ENCODE measurements at regions not wholly inside any gene's neighbourhood (a gene's known extent, or its start where the extent isn't known, plus 50 kb on each side); places are given as distances from the start of the nearest gene placed in this dataset.
"Not testable (repeated sequence)": the region's sequence is repeated elsewhere in the genome, so short reads cannot be mapped to it uniquely, and the experiment has no call there.

DNA sequence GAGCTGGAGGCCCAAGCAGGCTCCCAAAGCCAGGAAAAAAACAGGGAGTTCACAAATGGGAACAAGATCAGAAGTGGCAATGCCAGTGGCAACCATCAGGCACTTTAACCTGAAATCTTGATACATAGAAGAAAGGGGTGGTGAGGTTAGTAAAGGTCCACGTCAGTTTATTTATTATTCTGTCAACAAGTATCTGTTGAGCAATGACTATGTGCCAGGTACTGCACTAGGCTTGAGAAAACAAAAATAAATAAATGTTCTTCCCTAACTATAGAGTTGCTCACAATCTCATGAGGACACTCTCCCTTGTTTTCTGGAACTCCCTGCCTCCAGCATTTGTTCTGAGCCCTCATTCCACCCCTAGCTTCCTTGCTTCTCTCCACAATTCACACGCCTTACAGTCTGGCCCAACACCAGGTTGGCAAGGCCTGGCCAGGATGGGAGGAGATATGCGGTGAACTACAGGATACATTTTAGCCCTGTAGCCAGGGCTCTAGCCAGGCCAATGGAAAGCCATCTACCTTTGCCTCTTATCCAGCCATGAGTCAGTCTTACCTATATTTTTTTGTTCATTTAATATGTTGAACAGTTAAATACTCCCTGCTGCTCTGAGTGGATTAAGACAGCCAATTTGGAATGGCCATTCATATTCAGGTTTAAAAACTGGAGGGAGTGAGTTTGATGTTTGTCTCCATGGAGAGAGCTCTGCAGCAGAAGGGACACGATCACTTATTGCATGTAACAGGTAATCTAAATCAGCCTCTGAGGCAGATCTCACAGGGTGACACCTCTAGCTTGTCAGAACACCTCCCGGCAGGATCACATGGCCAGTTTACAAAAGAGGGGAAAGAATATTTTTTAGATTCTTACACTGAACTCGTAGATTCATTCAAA, 161.9 kb upstream of the ATP11B start:
- no peak for DNase-seq
- H3K9me3 ChIP-seq (ENCODE audit: control insufficient read depth, low read length), result no peaks in the 10 kb centered on the region
- no peak overlapping the region for H3K27ac ChIP-seq (ENCODE audit: insufficient read depth, low read length, poor library complexity, severe bottlenecking)
- no peak overlapping the region for H3K4me3 ChIP-seq (ENCODE audit: insufficient read depth, low read depth, low read length, poor library complexity, severe bottlenecking)
- H3K36me3 ChIP-seq (ENCODE audit: control insufficient read depth, insufficient read depth, low read length), result no peaks in the 10 kb centered on the region
- H3K27me3 ChIP-seq (replicated peaks; ENCODE audit: control insufficient read depth, insufficient read depth, low read length, poor library complexity, severe bottlenecking), result no peaks in the 10 kb centered on the region
- H3K4me1 ChIP-seq (ENCODE audit: control insufficient read depth, insufficient read depth, low read length, poor library complexity, severe bottlenecking), result no peaks in the 10 kb centered on the region

DNA sequence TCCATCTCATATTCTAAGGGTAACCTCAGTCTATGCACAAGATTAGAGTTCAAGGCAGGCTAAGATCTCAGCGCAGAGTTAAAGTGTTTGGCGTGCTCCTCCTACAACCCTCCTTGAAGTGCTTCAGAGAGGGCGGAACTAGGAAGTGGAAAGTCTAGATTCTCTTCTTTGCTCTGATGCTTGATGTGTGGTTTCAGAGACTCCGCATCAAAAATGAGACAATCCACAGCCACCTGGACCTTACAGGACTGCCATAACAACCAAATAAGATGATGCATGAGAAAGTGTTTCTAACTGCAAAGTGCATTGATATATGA, 161.3 kb upstream of the ATP11B start:
- H3K36me3 ChIP-seq (ENCODE audit: control insufficient read depth, insufficient read depth, low read length), result no peaks in the 10 kb centered on the region
- no peak overlapping the region for H3K4me3 ChIP-seq (ENCODE audit: insufficient read depth, low read depth, low read length, poor library complexity, severe bottlenecking)
- H3K9me3 ChIP-seq (ENCODE audit: control insufficient read depth, low read length), result no peaks in the 10 kb centered on the region
- H3K27ac ChIP-seq (ENCODE audit: insufficient read depth, low read length, poor library complexity, severe bottlenecking), result no peak overlapping the region
- H3K27me3 ChIP-seq (replicated peaks; ENCODE audit: control insufficient read depth, insufficient read depth, low read length, poor library complexity, severe bottlenecking), result no peaks in the 10 kb centered on the region
- no peaks in the 10 kb centered on the region for H3K4me1 ChIP-seq (ENCODE audit: control insufficient read depth, insufficient read depth, low read length, poor library complexity, severe bottlenecking)
- DNase-seq, result no peak

DNA sequence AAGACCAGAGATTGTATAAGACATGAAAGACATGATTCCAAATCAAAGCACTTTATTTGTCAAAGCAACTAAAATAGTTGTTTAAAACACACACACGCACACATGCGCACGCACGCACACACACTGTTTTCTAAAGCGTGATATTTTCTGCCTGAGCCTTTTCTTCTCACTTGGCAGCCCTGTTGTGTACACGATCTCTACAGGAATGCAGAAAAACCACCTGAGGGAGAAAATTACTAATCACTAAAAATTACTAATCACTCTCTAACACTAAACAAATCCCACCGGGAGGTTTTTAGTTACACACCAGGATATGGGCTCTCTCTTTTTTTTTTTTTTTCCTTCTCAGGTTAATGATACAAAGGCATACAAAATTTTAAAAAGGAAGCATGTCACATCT, 160.1 kb upstream of the ATP11B start:
- Histone ChIP-seq H3K36me3 (ENCODE audit: control insufficient read depth, insufficient read depth, low read length) (no peaks in the 10 kb centered on the region), H3K27me3 (replicated peaks; ENCODE audit: control insufficient read depth, insufficient read depth, low read length, poor library complexity, severe bottlenecking) (no peaks in the 10 kb centered on the region), H3K4me3 (ENCODE audit: insufficient read depth, low read depth, low read length, poor library complexity, severe bottlenecking) (no peak overlapping the region), H3K27ac (ENCODE audit: insufficient read depth, low read length, poor library complexity, severe bottlenecking) (no peak overlapping the region), H3K9me3 (ENCODE audit: control insufficient read depth, low read length) (no peaks in the 10 kb centered on the region), H3K4me1 (ENCODE audit: control insufficient read depth, insufficient read depth, low read length, poor library complexity, severe bottlenecking) (no peaks in the 10 kb centered on the region)
- no peak for DNase-seq

DNA sequence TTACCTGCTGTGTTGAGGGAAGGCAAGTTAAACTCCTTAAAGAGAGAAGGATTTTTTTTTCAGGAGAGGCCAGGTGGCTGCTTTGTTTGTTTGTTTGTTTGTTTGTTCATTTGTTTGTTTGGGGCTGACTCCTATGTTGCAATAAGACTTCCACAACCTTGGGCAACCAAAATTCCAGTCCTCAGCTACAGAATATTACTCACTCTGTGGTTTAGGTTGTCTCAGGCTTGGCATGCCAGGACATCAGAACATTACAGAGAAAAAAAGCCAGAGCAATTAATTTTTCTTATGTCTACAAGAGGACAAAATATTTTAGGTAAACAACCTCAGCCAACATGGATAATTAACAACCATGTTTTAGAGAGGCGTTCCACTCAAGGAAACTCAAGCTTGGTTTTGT, 156.7 kb upstream of the ATP11B start:
- Histone ChIP-seq H3K36me3 (ENCODE audit: control insufficient read depth, insufficient read depth, low read length) (no peaks in the 10 kb centered on the region), H3K27ac (ENCODE audit: insufficient read depth, low read length, poor library complexity, severe bottlenecking) (no peak overlapping the region), H3K27me3 (replicated peaks; ENCODE audit: control insufficient read depth, insufficient read depth, low read length, poor library complexity, severe bottlenecking) (no peaks in the 10 kb centered on the region), H3K4me3 (ENCODE audit: insufficient read depth, low read depth, low read length, poor library complexity, severe bottlenecking) (no peak overlapping the region), H3K4me1 (ENCODE audit: control insufficient read depth, insufficient read depth, low read length, poor library complexity, severe bottlenecking) (no peaks in the 10 kb centered on the region), H3K9me3 (ENCODE audit: control insufficient read depth, low read length) (no peaks in the 10 kb centered on the region)
- no peak for DNase-seq

DNA sequence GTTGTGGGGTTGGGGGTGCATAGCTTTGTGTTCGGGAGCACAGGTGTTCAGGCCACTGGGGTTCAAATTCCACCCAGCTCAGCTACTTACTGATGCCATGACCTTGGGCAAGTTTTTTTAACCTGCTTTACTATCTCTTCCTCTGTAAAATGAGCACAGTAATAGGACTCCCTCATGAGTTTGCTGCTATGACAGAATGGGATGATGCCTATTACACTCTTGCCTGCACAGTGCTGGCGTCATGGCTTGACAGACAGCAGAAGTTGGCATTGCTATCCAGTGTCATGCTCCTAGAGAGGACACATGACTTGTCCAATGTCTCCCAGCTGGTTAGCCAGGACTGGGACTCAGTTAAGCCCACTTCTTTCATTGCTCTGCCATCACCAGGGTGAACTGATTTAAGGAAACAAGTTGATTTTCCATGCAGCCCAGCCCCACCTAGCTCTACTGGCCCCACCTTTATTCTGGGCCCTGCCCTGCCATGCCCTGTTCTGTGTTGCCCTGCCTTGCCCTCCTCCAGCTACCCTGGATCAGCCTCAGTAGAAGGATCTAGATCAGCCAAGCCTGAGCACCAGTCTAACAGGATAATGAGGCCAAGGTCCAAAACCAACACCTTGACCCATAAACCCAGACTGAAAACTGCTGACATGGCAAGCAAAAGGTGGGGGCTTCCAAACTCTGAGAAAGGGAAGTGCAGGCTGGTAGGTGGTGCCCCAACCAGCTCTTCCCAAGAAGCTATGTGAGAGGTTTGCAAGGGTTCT, 155.8 kb upstream of the ATP11B start:
- Histone ChIP-seq H3K36me3 (ENCODE audit: control insufficient read depth, insufficient read depth, low read length) (no peaks in the 10 kb centered on the region), H3K4me3 (ENCODE audit: insufficient read depth, low read depth, low read length, poor library complexity, severe bottlenecking) (no peak overlapping the region), H3K9me3 (ENCODE audit: control insufficient read depth, low read length) (no peaks in the 10 kb centered on the region), H3K27me3 (replicated peaks; ENCODE audit: control insufficient read depth, insufficient read depth, low read length, poor library complexity, severe bottlenecking) (no peaks in the 10 kb centered on the region), H3K27ac (ENCODE audit: insufficient read depth, low read length, poor library complexity, severe bottlenecking) (no peak overlapping the region), H3K4me1 (ENCODE audit: control insufficient read depth, insufficient read depth, low read length, poor library complexity, severe bottlenecking) (no peaks in the 10 kb centered on the region)
- DNase-seq, result no peak

DNA sequence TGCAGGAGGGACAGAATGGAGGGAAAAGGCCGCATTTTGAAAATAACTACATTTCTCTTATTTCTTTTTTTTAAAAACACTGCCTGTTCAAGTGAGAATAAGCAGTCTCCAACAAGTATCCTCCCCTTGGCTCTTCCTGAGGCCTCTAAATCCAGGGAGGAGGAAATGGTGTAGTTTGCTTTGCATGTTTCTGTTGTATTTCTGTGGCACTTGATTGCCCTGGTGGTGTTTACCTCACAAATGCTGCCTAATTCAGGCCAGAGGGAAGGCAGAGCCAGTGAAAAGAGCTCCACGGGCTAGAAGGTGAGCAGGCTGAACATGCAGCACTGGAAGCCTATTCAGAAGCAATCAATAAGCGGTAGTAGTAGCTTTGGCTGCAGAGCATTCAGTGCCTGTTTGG, 149.3 kb upstream of the ATP11B start:
- DNase-seq, result no peak
- Histone ChIP-seq H3K9me3 (ENCODE audit: control insufficient read depth, low read length) (no peaks in the 10 kb centered on the region), H3K36me3 (ENCODE audit: control insufficient read depth, insufficient read depth, low read length) (no peaks in the 10 kb centered on the region), H3K4me1 (ENCODE audit: control insufficient read depth, insufficient read depth, low read length, poor library complexity, severe bottlenecking) (no peaks in the 10 kb centered on the region), H3K27ac (ENCODE audit: insufficient read depth, low read length, poor library complexity, severe bottlenecking) (no peak overlapping the region), H3K4me3 (ENCODE audit: insufficient read depth, low read depth, low read length, poor library complexity, severe bottlenecking) (no peak overlapping the region), H3K27me3 (replicated peaks; ENCODE audit: control insufficient read depth, insufficient read depth, low read length, poor library complexity, severe bottlenecking) (no peaks in the 10 kb centered on the region)

DNA sequence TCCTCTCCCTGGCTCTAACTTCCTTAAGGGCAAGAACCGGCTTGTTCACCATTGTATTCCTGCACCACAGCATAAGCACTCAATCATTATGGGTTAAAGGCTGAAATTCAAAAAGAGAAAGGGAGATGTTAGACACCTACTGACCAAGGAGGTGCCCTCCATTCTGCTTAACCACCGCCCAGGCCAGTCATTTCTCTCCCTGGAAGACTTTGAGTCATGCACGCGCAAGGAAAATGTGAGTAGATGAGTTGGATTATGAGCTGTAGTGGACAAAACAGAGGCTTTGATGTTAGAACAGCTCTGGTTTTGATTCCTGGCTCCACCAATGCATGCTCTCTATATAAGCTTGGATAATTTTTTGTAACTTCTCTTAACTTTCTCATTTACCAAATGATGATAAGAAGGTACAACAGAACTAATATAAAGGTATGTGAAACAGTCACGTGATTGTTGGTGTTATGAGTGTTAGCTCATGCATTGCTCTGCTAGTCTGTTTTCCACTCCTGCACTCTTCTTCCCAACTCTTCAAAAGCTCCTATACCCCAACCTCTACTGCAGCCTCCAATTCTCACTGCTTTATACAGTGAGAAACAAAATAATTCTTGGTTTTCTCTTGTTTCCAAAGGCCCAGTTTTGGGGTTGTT, 148.4 kb upstream of the ATP11B start:
- DNase-seq, result no peak
- H3K27ac ChIP-seq (ENCODE audit: insufficient read depth, low read length, poor library complexity, severe bottlenecking), result no peak overlapping the region

DNA sequence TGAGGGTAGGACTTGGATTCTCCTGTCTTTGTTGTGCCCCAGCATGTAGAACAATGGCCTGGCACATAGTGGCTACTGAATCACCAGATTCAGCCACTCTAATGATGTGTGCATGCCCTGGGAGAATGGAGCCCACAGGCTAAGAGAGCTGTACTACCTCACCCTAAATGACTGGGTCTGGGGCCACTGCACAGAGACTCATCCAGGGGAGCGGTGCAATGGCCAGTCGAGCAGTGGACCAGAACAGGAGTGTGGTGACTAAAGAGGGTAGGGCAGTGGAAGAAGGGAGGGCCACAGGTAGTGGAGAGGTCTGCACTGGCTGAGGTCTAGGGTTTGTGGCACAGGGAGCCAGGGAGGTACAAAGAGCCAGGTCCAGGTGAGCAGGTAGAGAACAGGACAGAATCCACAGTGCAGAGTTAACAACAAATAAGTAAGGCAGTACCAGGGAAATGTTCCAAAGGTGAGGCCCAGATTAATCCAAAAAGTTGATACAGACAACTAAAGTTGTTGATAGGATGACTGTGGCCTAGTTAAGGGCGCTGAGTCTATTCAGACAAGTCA, 142.7 kb upstream of the ATP11B start:
- Histone ChIP-seq H3K9me3 (ENCODE audit: control insufficient read depth, low read length) (no peaks in the 10 kb centered on the region), H3K4me1 (ENCODE audit: control insufficient read depth, insufficient read depth, low read length, poor library complexity, severe bottlenecking) (no peaks in the 10 kb centered on the region), H3K27ac (ENCODE audit: insufficient read depth, low read length, poor library complexity, severe bottlenecking) (no peak overlapping the region), H3K36me3 (ENCODE audit: control insufficient read depth, insufficient read depth, low read length) (no peaks in the 10 kb centered on the region), H3K4me3 (ENCODE audit: insufficient read depth, low read depth, low read length, poor library complexity, severe bottlenecking) (no peak overlapping the region), H3K27me3 (replicated peaks; ENCODE audit: control insufficient read depth, insufficient read depth, low read length, poor library complexity, severe bottlenecking) (no peaks in the 10 kb centered on the region)
- no peak for DNase-seq

More for the DNA sequence above, 148.4 kb upstream of the ATP11B start:
- no peak overlapping the region for H3K4me3 ChIP-seq (ENCODE audit: insufficient read depth, low read depth, low read length, poor library complexity, severe bottlenecking)
- H3K4me1 ChIP-seq (ENCODE audit: control insufficient read depth, insufficient read depth, low read length, poor library complexity, severe bottlenecking), result no peaks in the 10 kb centered on the region
- H3K9me3 ChIP-seq (ENCODE audit: control insufficient read depth, low read length), result no peaks in the 10 kb centered on the region
- H3K36me3 ChIP-seq (ENCODE audit: control insufficient read depth, insufficient read depth, low read length), result no peaks in the 10 kb centered on the region
- H3K27me3 ChIP-seq (replicated peaks; ENCODE audit: control insufficient read depth, insufficient read depth, low read length, poor library complexity, severe bottlenecking), result no peaks in the 10 kb centered on the region

DNA sequence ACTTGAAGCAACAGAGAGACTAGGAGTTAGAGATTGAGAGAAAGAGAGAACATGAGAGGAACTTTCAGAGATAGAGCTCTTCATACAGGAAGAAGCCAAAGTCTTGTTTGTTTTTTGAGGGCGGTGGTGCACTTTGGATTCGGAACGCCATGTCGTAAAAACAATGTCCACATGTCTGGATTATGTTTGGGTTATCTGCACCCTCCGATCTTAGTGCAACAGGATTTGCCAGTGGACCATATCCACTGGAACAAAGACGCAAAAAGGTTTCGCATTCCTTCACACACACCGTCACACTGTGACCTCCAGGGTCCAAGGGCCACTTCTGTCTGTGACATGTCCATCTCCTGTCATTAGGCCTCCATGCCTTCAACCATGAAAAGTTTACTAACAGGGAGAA, 141.8 kb upstream of the ATP11B start:
- H3K36me3 ChIP-seq (ENCODE audit: control insufficient read depth, insufficient read depth, low read length), result no peaks in the 10 kb centered on the region
- no peak for DNase-seq
- no peaks in the 10 kb centered on the region for H3K27me3 ChIP-seq (replicated peaks; ENCODE audit: control insufficient read depth, insufficient read depth, low read length, poor library complexity, severe bottlenecking)
- H3K4me3 ChIP-seq (ENCODE audit: insufficient read depth, low read depth, low read length, poor library complexity, severe bottlenecking), result no peak overlapping the region
- H3K27ac ChIP-seq (ENCODE audit: insufficient read depth, low read length, poor library complexity, severe bottlenecking), result no peak overlapping the region
- no peaks in the 10 kb centered on the region for H3K9me3 ChIP-seq (ENCODE audit: control insufficient read depth, low read length)
- no peaks in the 10 kb centered on the region for H3K4me1 ChIP-seq (ENCODE audit: control insufficient read depth, insufficient read depth, low read length, poor library complexity, severe bottlenecking)

DNA sequence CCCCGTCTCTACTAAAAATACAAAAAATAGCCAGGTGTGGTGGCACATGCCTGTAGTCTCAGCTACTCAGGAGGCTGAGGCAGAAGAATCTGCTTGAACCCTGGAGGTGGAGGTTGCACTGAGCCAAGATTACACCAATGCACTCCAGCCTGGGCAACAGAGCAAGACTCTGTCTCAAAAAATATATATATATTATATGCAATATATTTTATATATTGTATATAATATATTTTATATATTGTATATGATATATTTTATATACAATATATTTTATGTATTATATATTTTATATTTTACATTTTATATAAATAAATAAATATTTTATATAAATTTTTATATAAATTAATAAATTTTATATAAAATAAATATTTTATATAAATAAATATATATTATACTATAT, 140.2 kb upstream of the ATP11B start:
- H3K27ac ChIP-seq (ENCODE audit: insufficient read depth, low read length, poor library complexity, severe bottlenecking); H3K9me3 ChIP-seq (ENCODE audit: control insufficient read depth, low read length); H3K4me1 ChIP-seq (ENCODE audit: control insufficient read depth, insufficient read depth, low read length, poor library complexity, severe bottlenecking); H3K4me3 ChIP-seq (ENCODE audit: insufficient read depth, low read depth, low read length, poor library complexity, severe bottlenecking); H3K27me3 ChIP-seq (replicated peaks; ENCODE audit: control insufficient read depth, insufficient read depth, low read length, poor library complexity, severe bottlenecking); DNase-seq; H3K36me3 ChIP-seq (ENCODE audit: control insufficient read depth, insufficient read depth, low read length): not testable (repeated sequence)
